GM18520 (cell line): ENCODE measurements at regions not wholly inside any gene's neighbourhood (a gene's known extent, or its start where the extent isn't known, plus 50 kb on each side); places are given as distances from the start of the nearest gene placed in this dataset.
"Not testable (repeated sequence)": the region's sequence is repeated elsewhere in the genome, so short reads cannot be mapped to it uniquely, and the experiment has no call there.

Experiments
- ATAC-seq: cut with Tn5 transposase; IDR thresholded peaks from one replicate; pipeline ENCODE4 v1.9.1; 2021; ENCODE audit not compliant: unreplicated experiment

GRCh38 chr4:163077680-163078079 is 89.0 kb downstream of the NAF1 start:
- ATAC-seq, result no peak

- no peak for ATAC-seq
Measured at GRCh38 chr4:163072222-163072621, 94.5 kb downstream of the NAF1 start.

DNA sequence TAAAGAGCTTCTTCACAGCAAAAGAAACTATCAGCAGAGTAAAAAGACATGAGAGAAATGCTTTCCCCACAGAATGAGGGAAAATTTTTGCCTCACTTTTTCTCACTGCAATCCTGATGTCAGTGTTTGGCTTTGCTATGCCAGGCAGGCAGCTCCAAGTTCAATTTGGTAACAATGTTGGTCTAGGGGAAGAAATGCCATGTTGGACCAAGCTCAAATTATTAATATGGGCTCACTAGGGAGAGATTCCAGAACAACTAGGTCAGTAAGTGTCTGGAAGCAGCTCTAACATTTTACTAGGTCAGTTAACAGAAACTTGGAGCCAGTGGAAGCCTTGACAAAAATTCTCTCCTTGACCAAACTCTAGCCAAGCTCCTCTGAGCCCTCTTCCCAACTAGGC is 95.4 kb downstream of the NAF1 start:
- no peak for ATAC-seq

GRCh38 chr4:163070023-163070422 is 96.7 kb downstream of the NAF1 start:
- ATAC-seq, result no peak

DNA sequence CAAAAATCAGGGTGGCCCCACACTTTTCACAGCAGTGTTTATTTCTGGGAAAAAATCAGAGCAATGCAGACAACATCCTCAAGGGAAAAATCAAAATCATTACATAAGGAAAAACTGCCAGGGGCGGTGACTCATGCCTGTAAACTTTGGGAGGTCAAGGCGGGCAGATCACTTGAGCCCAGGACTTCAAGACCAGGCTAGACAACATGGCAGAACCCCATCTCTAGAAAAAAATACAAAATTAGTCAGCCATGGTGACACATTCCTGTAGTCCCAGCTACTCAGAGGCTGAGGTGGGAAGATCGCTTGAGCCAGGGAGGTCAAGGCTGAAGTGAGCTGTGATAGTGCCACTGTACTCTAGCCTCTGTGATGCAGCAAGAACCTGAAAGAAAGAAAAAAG is 102.8 kb downstream of the NAF1 start:
- no peak for ATAC-seq

GRCh38 chr4:163048447-163048846 is 118.2 kb downstream of the NAF1 start:
- no peak for ATAC-seq

DNA sequence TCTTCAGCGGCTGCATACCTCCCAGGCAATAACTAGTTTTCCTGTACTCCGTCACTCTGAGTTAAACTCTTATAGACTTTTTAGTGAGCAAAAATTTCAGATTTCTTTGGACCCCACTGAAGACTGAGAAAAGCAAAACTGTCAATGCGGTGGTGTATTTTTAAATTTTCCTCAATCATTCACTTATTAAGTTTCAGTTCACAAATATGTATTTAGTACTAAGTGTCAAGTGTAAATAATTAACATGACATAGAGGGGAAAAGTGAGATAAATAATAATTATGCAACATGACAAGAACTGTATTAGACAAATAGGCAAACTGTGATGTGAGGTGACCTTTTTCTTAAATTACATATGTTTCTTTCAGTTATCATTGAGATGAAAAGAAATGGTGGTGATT is 124.4 kb downstream of the NAF1 start:
- no peak for ATAC-seq

DNA sequence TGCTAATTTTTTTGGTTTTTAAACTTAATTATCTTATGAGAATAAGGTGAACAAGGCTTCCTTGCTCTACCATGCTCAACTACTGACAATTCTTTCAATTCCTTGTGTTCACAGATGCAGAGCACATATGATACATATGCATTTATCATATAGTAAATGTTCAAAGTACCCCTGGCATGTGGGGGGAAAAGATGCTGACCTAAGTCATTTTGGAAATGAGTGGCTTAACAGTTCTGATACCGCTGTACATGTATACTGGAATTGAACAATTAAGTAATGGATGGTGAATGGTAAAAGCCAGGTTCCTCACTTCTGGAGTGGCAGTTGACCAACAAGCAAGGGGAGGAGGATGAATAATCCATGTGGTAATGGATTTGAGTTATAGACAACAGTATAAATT is 149.6 kb downstream of the NAF1 start:
- no peak for ATAC-seq

DNA sequence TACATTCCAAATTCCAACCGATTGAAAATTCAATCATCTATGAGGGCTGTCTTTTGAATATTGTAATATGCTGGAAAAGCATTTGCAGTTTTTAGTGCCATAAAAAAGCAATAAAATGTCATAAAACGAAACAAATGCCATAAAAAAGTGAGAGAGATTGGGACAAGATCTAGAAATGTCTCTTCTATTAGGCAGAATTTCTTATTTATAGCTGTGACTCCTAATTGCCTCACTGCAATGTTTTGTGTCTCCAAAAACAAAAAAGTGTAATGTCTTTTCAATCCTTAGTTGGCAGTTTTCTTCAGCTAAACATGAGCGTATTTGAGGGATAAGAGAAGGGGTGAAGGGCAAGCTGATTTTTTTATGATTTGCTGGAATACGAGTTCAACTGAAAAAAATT is 153.9 kb downstream of the NAF1 start:
- no peak for ATAC-seq

GRCh38 chr4:163003979-163004378 is 162.7 kb downstream of the NAF1 start:
- no peak for ATAC-seq

DNA sequence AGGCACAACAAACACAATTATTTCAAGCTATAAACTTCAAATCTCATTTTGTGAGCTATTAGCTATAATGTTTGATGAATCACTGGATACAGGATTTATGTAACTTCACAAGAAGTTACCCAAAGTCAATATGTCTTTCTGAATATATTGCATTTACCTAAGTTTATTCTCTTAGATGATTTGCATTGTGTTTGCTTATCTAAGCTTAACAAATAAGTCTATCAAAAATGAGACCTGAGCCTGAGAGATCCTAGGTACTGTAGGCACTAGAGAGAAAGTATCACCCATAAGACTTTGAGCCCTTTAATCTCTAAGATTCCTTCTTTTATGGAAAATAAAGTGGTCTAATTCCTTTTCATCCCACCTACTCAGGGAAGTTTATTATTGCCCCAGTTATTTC is 178.2 kb downstream of the NAF1 start:
- ATAC-seq, result no peak

DNA sequence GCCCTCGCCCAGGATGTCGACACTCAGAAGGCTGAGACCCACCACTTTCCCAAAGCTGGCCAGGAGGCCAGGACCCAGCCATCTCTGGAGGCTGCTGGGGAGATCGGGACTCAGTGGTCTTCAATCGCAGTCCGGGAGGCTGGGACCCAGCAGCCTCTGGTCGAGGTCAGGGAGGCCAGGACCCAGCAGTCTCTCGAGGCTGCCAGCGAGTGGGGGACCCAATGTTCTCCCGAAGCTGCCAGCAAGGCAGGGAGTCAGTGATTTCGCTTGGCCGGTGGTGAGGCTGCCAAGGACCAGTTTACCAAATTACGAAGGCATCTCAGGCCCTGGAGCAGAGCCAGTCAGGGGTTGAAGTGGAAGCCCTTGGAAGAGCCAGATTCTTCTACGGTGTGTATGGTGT is 181.6 kb downstream of the NAF1 start:
- no peak for ATAC-seq

DNA sequence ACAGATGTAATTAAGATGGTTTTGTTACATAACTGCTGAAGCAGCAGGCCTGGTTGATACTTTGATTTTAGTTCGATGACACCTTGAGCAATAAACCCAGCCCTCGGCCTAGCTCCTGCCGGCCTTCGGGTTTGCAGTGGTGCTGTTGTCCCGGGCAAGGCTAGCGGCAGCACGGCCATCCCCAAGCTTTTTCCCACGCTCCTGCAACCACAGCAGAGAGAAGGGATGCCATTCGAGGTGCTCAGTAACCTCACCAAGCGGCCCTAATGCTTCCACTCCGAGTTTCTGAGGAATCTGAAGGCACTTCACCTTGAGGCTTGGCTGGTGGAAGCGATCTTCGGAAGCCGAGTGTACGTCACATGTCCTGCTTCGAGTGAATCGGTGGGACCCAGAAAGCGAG is 182.1 kb downstream of the NAF1 start:
- ATAC-seq, result no peak

DNA sequence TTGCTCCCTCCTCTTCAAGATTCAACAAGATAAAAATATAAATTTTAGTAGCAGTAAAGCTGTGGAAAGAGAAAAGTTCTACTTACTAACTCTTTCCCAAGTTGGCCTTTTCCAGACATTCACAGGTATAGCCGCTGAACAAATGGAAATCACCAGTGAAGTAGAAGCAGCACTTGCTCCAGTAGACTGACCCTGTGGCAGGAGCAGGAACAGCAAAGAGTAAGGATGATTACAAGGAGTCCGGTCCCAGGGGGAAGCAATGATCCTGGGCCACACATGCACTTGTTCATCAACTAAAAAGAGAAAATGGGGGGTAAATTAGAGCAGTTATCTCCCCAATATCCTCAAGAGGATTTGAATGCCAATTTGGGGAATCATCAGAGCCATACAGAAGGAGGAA is 184.9 kb downstream of the NAF1 start:
- ATAC-seq, result no peak

DNA sequence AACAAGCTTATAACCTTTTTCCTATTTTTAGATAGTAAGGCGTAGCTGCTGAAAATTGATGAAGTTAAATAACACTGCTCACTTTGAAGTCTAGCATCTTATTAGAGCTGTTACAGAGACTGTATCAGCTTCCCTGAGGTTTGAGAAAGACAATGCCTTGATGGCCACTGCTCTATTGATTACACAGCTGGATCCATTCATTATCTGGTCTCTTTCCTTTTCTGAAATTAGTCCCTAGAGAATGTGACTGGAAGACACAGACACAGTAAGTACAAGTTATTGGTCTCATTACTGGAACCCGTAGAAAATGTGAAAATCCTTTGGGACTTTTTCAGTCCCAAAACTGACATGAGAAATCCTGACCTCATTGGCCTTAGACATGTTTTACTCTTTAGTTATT is 188.3 kb downstream of the NAF1 start:
- ATAC-seq, result no peak

DNA sequence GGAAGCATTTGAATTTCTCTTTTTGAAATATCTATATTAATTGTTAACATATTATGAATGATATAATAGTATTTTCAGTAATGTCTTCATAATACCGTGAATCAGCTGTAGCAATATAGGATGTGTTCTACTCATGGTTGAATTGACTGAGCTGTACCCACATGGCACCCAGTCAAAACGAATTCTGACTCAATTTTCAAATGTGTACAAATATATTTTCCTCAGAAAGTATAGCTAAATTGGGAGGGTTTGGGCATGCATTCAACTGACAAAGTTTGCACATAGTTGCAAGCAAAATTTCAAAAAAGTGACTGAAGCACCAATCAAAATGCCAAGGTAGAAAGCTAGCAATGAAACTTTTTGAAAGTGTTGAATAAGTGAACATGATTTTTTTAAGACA is 188.9 kb downstream of the NAF1 start:
- no peak for ATAC-seq

DNA sequence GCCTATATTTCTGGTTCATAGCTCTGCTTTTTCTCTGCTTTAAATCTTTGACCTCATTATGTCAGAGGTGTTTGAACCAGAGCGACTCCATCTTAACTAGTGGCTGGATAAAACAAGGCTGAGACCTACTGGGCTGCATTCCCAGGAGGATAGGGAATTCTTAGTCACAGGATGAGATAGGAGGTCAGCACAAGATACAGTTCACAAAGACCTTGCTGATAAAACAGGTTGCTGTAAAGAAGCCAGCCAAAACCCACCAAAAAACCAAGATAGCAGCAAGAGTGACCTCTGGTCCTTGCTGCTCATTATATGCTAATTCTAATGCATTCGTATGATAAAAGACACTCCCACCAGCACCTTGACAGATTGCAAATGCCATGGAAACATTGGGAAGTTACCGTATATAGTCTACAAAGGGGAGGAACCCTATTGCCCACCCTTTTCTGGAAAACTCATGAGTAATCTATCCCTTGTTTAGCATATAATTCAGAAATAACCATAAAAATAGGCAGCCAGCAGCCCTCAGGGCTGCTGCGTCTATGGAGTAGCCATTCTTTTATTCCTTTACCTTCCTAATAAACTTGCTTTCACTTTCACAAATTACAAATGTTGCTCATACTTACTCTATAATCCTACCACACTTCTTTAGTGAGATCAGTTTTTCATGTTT is 193.9 kb downstream of the NAF1 start:
- ATAC-seq, result no peak

DNA sequence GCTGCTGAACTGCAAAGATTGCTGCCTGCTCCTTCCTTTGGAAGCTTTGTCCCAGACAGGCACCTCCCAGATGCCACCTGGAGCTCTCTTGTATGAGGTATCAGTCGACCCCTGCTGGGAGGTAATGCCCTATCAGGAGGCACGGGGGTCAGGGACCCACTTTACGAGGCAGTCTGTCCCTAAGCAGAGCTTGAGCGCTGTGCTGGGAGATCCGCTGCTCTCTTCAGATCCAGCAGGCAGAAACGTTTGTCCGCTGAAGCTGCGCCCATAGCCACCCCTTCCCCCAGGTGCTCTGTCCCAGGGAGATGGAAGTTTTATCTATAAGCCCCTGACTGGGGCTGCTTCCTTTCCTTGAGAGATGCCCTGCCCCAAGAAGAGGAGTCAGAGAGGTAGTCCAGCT is 197.5 kb downstream of the NAF1 start:
- ATAC-seq, result no peak

GRCh38 chr4:162965978-162966377 is 200.7 kb downstream of the NAF1 start:
- ATAC-seq, result not testable (repeated sequence)

GRCh38 chr4:162959046-162959445 is 207.6 kb downstream of the NAF1 start:
- no peak for ATAC-seq

DNA sequence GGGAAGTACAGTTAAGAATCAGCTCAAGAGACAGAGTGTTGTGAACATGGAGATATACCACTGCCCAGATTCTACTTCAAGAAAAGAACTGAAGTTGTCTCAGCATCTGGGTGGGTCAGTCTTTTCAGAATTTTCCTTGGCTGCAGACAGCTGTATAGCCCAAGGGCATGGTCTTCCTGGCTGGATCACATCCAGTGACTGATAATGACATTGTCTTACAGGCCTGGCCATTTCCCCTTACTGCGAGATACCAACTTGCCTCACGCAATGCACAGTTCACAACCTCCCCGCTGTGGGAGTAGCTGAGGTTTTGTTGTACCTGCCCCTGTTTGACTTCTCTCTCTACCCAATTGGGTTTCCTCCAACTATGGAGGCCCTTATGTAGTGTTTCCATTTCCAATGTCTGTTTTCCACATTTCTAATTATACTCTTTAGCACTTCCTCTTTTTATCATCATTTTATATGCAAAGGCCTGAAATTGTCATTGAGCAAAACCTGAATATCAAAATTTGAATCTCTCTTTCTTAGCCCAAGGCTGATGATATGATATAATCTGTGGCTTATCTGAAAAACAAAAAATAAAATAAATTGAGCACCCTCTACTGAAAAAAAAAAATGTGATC is 209.1 kb downstream of the NAF1 start:
- no peak for ATAC-seq

DNA sequence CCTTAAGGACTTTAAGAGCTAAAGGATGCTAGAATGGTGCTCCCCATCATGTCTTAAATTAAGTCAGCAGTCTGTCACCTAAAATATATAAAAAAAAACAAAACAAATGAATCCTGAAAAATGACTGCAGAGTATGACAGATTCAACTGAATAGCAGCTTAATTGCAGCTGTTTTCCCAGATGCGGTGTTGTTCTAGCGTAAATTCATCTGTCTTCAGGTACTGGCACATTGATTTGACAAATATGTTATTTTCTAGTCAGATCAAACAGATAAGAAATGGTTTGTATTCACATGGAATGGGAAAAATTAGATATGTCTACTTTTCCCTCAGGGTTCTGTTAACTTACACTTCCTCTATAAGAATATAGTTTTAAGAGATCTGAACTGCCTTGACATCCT is 211.7 kb downstream of the NAF1 start:
- no peak for ATAC-seq

- no peak for ATAC-seq
Measured at GRCh38 chr4:162952232-162952631, 214.5 kb downstream of the NAF1 start.
